Ovary (tissue), 3 donors: ENCODE measurements at regions not wholly inside any gene's neighbourhood (a gene's known extent, or its start where the extent isn't known, plus 50 kb on each side); places are given as distances from the start of the nearest gene placed in this dataset.

Experiments
- CTCF ChIP-seq, 3 donors: fragments of 450-650 bp in 2 of 3; fragments of 200-600 bp in 1 of 3; IDR thresholded peaks; one replicate each; pipeline versions ENCODE4 v1.5.1 to v1.8.0; 2016 to 2022; ENCODE audit warnings: antibody characterized with exemption in 3 of 3, mild to moderate bottlenecking in 1 of 3
- EP300 ChIP-seq: sonication (generic); formaldehyde crosslinking; IDR thresholded peaks from one replicate; pipeline ENCODE4 v1.6.1; 2017; ENCODE audit warnings: antibody characterized with exemption
- POLR2A ChIP-seq: fragments of 450-650 bp; IDR thresholded peaks from one replicate; pipeline ENCODE4 v1.6.1; 2017; ENCODE audit warnings: antibody characterized with exemption, mild to moderate bottlenecking, moderate library complexity
- donor health status: DM: no; HTN: no; CAD: no.

- TF ChIP-seq CTCF (IDR thresholded peaks at IDR 0.05) (no peak), POLR2A (no peak), EP300 (no peak)
Measured at GRCh38 chr14:71526388-71526787, 405.8 kb upstream of the RGS6 start.
